NCI-H1105 treated with DMSO at 0.1 percent for 48 hours (cell line): ENCODE measurements at regions not wholly inside any gene's neighbourhood (a gene's known extent, or its start where the extent isn't known, plus 50 kb on each side); places are given as distances from the start of the nearest gene placed in this dataset.
A peak's percentile ranks its signal among the peaks of the same experiment; 100 is the strongest.

Experiments
- DNase-seq: peaks from one replicate; lab custom pipeline; 2025; lab: John Stamatoyannopoulos, UW

DNA sequence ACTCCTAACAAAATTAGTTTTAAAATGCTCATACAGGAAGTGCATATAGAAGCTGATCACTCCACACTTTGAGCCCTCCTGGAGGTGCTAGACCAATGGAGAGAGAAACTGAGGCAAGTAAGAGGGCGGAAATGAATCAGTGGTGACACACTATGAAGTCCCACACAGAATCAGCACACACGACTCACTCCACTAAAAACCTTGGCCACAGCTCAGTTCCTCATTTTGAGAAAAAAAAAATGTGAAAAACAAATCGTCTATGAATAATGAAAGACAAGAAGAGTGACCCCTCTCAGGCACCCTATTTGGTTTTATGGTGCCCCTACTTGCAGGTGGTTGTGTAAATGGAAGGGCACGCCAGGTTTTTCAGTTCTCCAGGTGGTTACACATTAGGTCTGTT is 675.1 kb upstream of the BRINP3 start:
- no peak for DNase-seq

DNA sequence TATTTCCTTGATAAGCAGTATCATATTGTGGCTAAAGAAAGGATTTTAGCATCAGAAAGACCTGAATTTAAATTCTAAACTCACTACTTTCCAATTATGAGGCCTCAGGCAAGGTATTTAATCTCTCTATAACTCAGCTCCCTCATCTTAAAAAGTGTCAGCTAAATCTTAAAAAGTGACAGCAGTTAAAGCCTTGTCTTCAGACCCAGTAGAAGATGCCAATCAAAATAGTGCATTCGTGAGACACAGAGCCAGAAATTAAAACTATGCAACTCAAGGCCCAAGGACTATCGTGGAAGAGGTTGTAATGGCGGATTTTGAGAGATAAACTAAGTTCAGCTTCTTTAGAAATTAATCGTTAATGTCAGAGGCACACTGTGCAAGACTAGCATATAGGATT is 677.5 kb upstream of the BRINP3 start:
- no peak for DNase-seq

- DNase-seq = no peak
Measured at GRCh38 chr1:191160837-191161236, 683.2 kb upstream of the BRINP3 start.

DNA sequence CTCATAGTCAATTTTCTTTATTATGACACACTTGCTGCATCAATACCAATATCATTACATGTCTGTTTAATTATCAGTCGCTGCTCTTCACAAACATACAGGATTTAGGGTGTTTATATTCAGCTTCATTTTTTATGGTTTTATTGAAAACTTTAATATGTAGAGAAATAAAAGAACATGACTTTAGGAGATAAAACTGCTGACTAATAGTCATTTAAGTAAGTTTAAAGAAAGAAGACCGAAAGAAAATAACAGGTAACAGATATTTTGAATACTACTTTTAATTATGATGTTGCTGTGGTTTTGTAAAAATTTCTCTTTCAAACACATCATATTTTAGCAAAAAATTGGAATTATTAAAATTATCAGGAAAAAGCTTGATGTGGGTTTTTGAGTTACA is 685.1 kb upstream of the BRINP3 start:
- no peak for DNase-seq

DNA sequence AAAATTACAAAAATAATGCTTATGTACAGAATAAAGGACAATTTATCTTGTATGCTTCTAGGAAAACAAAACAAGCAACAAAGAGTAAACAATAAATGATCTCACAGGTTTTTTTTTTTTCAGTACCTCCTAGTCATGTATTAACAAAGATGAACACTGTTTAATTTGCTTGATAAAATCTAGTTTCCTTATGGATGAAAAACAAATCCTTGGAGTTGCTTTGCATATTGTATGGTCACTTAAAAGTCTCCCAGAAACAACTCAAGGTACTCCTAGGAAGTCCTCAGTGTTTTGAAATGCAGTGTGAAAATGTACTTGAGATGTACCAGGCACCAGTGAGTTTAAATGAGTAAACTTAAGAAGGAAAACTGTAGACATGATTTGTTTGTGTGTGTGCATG is 686.0 kb upstream of the BRINP3 start:
- no peak for DNase-seq

- DNase-seq = no peak
Measured at GRCh38 chr1:191174298-191174697, 696.6 kb upstream of the BRINP3 start.

GRCh38 chr1:191176131-191176530 is 698.5 kb upstream of the BRINP3 start:
- DNase-seq = no peak

DNA sequence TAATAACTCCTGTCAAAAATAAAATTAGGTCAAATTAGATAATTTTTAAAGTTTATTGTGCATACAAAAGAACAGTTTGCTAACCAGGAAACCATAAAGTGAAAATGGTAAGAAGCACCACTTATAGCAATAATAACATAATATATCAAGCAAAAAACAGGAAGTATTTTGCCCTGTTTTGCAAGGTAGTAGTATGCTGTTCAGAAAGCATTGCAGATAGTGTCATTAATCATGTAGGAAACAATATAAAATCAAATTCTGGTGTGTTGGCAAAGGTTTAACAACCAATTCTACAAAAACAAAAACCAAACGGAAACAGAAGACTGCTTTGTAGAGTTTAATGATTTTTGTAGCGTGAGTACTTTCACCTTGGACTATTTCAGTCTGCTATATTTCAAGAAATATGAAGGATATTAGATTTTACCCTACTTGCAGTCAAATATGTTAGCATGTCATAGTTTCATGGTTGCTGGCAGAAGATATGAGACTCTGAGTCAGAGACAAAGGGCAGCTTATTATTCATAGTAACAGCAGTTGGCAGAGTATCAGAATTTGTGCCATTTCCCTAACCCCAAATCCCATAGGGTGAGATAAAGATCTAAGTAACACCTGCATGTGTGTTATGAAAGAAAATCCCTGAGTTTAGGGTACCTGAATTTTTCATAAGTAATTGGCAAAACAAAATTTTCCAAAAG is 729.0 kb upstream of the BRINP3 start:
- DNase-seq = peak; percentile 35

GRCh38 chr1:191222206-191222605 is 744.5 kb upstream of the BRINP3 start:
- DNase-seq = no peak

- no peak for DNase-seq
Measured at GRCh38 chr1:191240925-191241324, 763.3 kb upstream of the BRINP3 start.

DNA sequence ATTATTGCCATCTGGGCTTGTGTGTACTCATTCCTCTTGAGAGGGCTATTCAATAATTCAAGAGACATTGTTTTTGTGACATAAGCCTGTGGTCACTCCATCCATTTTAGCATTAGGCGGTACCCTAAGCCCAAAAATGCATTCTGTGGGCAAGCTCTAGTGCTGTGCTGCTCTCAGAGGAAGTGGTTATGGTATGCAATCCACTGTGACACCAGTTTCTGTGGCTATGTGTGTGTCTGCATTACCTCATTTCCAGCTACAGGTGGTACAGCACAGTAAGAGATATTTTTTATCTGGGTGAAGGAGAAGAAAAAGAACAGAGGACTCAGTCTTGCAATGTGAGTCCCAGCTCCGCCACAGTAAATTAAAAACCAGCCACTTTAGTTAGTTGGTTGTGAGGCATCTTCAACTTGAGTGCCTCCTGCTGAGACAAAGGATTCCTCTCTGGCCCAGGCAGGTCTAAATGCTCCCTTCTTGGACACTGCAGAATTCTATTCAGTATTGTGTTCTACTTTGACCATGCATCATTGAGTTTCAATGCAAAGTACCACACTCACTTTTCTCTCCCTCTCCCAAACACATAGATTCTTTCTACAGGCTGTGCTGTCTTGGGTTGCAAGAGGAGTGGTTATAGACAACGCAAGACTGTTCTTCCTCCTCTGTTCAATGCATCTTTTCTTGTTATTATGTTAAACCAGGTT is 777.8 kb upstream of the BRINP3 start:
- DNase-seq = no peak

DNA sequence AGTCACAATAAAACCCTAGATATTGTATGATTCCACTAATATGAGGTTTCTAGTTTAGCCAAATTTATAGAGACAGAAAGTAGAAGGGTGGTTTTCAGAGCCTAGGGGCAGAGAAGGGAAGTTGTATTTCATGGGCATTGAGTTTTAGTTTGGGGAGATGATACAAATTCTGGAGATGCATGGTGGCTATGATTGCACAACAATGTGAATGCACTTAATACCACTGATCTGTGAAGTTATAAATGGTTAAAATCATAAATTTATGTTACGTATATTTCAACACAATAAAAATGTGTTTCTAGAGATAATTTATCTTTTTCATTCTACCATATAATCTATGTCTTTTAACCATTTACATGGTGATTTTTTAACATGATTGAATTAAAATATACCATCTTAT is 779.3 kb upstream of the BRINP3 start:
- no peak for DNase-seq

GRCh38 chr1:191260056-191260455 is 782.4 kb upstream of the BRINP3 start:
- no peak for DNase-seq

DNA sequence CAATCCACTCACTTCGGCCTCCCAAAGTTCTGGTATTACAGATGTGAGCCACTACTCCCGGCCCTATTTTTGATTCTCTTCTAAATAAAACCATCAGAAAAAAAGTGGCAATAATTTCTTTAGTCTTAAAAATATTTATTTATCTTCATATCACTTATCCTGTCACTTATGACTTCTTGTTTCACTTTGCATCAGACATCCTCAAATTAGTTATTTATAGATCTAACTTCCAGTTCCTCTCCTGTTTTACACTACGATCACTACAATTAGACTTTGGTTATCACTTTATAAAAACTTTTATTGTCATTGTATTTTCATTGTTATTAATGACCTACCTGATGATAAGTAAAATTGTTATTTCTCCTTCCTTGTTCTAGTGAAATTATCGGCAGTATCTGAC is 783.4 kb upstream of the BRINP3 start:
- no peak for DNase-seq

- DNase-seq = no peak
Measured at GRCh38 chr1:191279266-191279800, 801.7 kb upstream of the BRINP3 start.

GRCh38 chr1:191284175-191284574 is 806.5 kb upstream of the BRINP3 start:
- no peak for DNase-seq

DNA sequence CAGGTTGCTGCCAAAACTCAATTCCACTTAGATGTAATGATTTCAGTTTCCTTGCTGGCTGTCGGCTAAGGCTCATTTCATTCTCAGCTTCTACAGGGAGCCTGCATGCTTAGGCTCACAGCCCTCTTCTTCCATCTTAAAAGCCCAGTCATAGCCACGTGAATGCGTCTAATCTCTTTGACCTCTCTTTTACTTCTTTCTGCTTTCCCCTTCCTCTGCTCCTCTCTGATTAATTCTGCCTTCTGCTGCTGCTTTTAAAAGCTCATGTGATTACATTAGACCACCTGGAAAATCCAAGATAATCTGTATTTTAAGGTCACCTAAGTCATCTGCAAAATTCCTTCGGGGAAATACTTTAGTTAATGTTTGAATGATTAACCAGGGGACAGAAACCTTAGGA is 812.8 kb upstream of the BRINP3 start:
- DNase-seq = no peak

DNA sequence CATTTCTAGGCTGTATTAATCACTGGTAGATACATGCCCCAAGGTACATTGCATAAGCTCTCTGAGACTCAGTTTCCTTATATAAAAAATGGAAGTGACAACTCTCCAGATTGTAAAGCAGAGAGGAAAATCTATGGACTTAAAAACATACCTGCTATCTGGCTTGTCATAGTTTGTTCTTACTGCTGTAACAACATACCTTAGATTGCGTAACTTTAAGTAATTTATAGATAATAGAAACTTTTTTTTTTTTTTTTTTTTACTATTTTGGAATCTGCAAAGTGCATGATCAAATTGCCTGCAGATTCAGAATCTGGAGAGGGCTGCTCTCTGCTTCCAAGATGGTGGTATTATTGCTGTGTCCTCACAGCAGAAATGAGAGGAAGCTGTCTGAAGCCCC is 827.7 kb upstream of the BRINP3 start:
- no peak for DNase-seq

DNA sequence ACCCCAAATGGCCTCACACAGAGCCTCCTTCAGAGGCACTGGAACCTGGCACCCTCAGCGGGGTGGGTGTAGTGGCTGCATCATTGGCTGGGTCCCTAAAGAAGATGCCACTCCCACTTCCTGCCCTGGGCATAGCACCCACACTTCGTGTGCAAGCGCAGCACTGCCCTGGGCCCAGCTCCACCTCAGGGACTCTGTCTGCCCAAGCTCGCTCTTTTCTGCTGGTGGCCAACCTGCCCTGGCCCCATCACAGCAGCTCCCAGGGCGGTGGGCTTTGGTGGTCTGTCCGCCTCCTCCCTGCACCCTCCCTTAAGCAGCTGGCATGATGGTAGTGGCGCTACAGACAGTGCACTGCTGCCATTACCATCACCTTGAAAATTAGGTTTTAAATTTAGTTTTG is 829.3 kb upstream of the BRINP3 start:
- DNase-seq = no peak

DNA sequence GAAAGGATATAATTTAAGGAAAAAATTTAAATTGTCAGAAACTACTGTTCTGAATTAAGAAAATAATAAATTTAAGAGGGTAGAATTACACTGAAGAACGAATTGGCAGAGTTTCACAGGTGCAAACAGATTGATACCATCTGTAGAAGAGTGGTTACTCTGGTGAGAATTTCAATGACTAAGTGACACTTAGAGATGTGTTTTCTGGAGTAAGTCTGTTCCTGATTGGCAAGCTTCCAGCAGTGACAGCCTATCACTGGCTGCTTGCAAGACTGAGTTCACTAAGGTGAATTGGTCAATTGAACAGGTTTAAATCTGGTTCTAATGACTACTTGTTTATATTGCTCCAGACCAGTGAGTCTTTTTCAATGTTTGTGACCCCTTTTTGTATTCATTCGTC is 838.2 kb upstream of the RGS18 start:
- peak; percentile 94 for DNase-seq

GRCh38 chr1:191327868-191328267 is 830.4 kb upstream of the RGS18 start:
- DNase-seq = no peak

DNA sequence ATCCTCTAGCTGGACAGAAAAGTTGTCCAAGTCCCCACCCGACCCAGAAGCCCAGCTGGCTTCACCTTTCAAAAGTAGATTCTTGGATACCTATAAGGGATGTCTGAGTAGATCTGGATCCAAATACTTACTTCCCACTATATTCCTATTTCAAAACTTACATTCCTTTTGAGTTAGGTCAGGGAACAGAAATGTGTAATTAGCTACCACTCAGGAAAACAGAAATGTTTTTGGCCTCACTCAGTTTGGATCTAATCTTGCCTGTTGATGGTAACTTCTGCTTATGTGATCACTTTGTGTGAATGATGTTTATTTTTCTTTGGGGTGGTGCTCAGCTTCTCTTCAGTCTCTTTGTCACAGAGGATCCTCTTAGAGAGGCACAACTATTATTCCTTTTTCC is 814.4 kb upstream of the RGS18 start:
- DNase-seq = no peak

DNA sequence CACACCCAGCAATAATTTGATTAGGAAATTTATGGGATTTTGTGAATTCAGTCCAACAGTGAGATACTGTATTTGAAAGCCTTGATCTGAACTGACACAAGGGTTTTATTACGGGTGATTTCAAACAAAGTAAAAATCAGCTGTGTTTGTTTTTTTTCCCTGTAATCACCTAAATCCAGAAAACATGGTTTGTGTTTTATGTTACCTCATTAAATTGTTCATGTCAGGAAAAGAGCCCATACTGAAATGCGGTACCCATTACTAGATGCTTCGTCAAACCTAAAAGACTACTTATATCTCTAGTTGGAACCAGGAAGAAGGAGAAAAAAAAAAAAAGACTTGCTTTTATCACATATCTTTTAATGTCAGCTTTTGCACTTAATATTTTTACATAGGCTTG is 811.9 kb upstream of the RGS18 start:
- DNase-seq = no peak

- DNase-seq = no peak
Measured at GRCh38 chr1:191348328-191348727, 809.9 kb upstream of the RGS18 start.
